PC-9 (cell line): ENCODE measurements at regions not wholly inside any gene's neighbourhood (a gene's known extent, or its start where the extent isn't known, plus 50 kb on each side); places are given as distances from the start of the nearest gene placed in this dataset.

Experiments
- CTCF ChIP-seq: fragments of 200-600 bp; sonication (generic); conservative IDR thresholded peaks from 2 replicates; pipeline ENCODE4 v1.6.1; 2017; ENCODE audit warnings: mixed run types, antibody characterized with exemption, mild to moderate bottlenecking, moderate library complexity
- EZH2 ChIP-seq: fragments of 200-600 bp; sonication (generic); IDR thresholded peaks from 2 replicates; pipeline ENCODE4 v1.8.0; 2017; ENCODE audit warnings: antibody characterized with exemption, low read depth

- TF ChIP-seq CTCF (no peak), EZH2 (no peak)
These were observed 800.2 kb upstream of the TENM3 start for GRCh38 chr4:181443021-181443420.
